H9 (cell line): ENCODE measurements at regions not wholly inside any gene's neighbourhood (a gene's known extent, or its start where the extent isn't known, plus 50 kb on each side); places are given as distances from the start of the nearest gene placed in this dataset.

ENCODE experiments used
- DNase-seq: peaks from one replicate; pipeline ENCODE4 v3.0.0-alpha.2; 2017
- H2AFZ ChIP-seq: one replicate; pipeline ENCODE4 v1.6.1; 2013; ENCODE audit warnings: mild to moderate bottlenecking, low read length, control low read depth, moderate library complexity
- H2AK5ac ChIP-seq: 2 replicates; pipeline ENCODE4 v1.6.1; 2013; ENCODE audit warnings: low read length, control low read depth, mixed read lengths; ENCODE audit not compliant: insufficient read length
- H2BK120ac ChIP-seq: one replicate; pipeline ENCODE4 v1.6.1; 2013; ENCODE audit warnings: low read depth, mild to moderate bottlenecking, low read length, control low read depth, inconsistent platforms; ENCODE audit not compliant: poor library complexity, severe bottlenecking
- H2BK12ac ChIP-seq: 2 replicates; pipeline ENCODE4 v1.6.1; 2013; ENCODE audit warnings: low read length, control low read depth, mixed read lengths, low read depth; ENCODE audit not compliant: insufficient read length
- H2BK15ac ChIP-seq: 2 replicates; pipeline ENCODE4 v1.6.1; 2013; ENCODE audit warnings: low read depth, low read length, control low read depth
- H2BK20ac ChIP-seq: one replicate; pipeline ENCODE4 v1.6.1; 2013; ENCODE audit warnings: low read depth, mild to moderate bottlenecking, low read length, control low read depth, inconsistent platforms; ENCODE audit not compliant: poor library complexity, severe bottlenecking
- H2BK5ac ChIP-seq: 2 replicates; pipeline ENCODE4 v1.6.1; 2013; ENCODE audit warnings: low read length, control low read depth, mixed read lengths; ENCODE audit not compliant: insufficient read length
- H3K14ac ChIP-seq: 2 replicates; pipeline ENCODE4 v1.6.1; 2013; ENCODE audit warnings: low read length, control low read depth; ENCODE audit not compliant: insufficient read depth
- H3K18ac ChIP-seq: 2 replicates; pipeline ENCODE4 v1.6.1; 2013; ENCODE audit warnings: low read depth, mild to moderate bottlenecking, mixed read lengths, low read length, control low read depth; ENCODE audit not compliant: insufficient read length
- H3K23ac ChIP-seq: 2 replicates; pipeline ENCODE4 v1.6.1; 2013; ENCODE audit warnings: low read length, control low read depth, mixed read lengths, low read depth; ENCODE audit not compliant: insufficient read length
- H3K23me2 ChIP-seq: 2 replicates; pipeline ENCODE4 v1.6.1; 2013; ENCODE audit warnings: low read depth, mild to moderate bottlenecking, mixed read lengths, low read length, control low read depth; ENCODE audit not compliant: insufficient read length, poor library complexity, severe bottlenecking
- H3K27ac ChIP-seq: 2 replicates; pipeline ENCODE4 v1.5.1; 2013; ENCODE audit warnings: low read length, control low read depth, mixed read lengths, low read depth; ENCODE audit not compliant: insufficient read length
- H3K27me3 ChIP-seq: 2 replicates; pipeline ENCODE4 v1.6.1; 2013; ENCODE audit warnings: low read length, control low read depth, inconsistent platforms; ENCODE audit not compliant: insufficient read depth
- H3K4ac ChIP-seq: 2 replicates; pipeline ENCODE4 v1.6.1; 2013; ENCODE audit warnings: low read depth, mild to moderate bottlenecking, control low read depth, inconsistent platforms, low read length, moderate library complexity
- H3K4me1 ChIP-seq: 2 replicates; pipeline ENCODE4 v1.6.1; 2013; ENCODE audit warnings: low read length, control low read depth, inconsistent platforms; ENCODE audit not compliant: insufficient read depth
- H3K4me2 ChIP-seq: 2 replicates; pipeline ENCODE4 v1.6.1; 2013; ENCODE audit warnings: low read length, control low read depth, mixed read lengths; ENCODE audit not compliant: insufficient read length, insufficient read depth
- H3K56ac ChIP-seq: 2 replicates; pipeline ENCODE4 v1.6.1; 2013; ENCODE audit warnings: low read depth, mild to moderate bottlenecking, mixed read lengths, low read length, control low read depth; ENCODE audit not compliant: insufficient read length
- H3K79me1 ChIP-seq: 2 replicates; pipeline ENCODE4 v1.6.1; 2013; ENCODE audit warnings: low read depth, mild to moderate bottlenecking, moderate library complexity, low read length, control low read depth, inconsistent platforms; ENCODE audit not compliant: insufficient read depth, poor library complexity, severe bottlenecking
- H3K79me2 ChIP-seq: 2 replicates; pipeline ENCODE4 v1.6.1; 2013; ENCODE audit warnings: low read length, control low read depth, inconsistent platforms; ENCODE audit not compliant: insufficient read depth
- H3K9ac ChIP-seq: 2 replicates; pipeline ENCODE4 v1.6.1; 2013; ENCODE audit warnings: low read length, control low read depth, mixed read lengths; ENCODE audit not compliant: insufficient read length; ENCODE audit errors: extremely low read depth
- H3K9me3 ChIP-seq: one replicate; pipeline ENCODE4 v1.6.1; 2013; ENCODE audit warnings: low read depth, low read length, inconsistent platforms; ENCODE audit not compliant: control insufficient read depth
- H3T11ph ChIP-seq: one replicate; pipeline ENCODE4 v1.6.1; 2013; ENCODE audit warnings: mild to moderate bottlenecking, low read length, control low read depth, inconsistent platforms
- H4K20me1 ChIP-seq: one replicate; pipeline ENCODE4 v1.6.1; 2013; ENCODE audit not compliant: control insufficient read depth, insufficient read length, insufficient read depth
- H4K5ac ChIP-seq: 2 replicates; pipeline ENCODE4 v1.6.1; 2013; ENCODE audit warnings: low read depth, mild to moderate bottlenecking, mixed read lengths, low read length, control low read depth; ENCODE audit not compliant: insufficient read length
- H4K8ac ChIP-seq: replicated peaks from 2 replicates; pipeline ENCODE4 v1.6.1; 2013; ENCODE audit warnings: low read length, control low read depth, mixed read lengths, low read depth; ENCODE audit not compliant: insufficient read length
- H4K91ac ChIP-seq: 2 replicates; pipeline ENCODE4 v1.6.1; 2013; ENCODE audit warnings: low read depth, mild to moderate bottlenecking, moderate library complexity, mixed read lengths, low read length, control low read depth; ENCODE audit not compliant: insufficient read length
- H3K27ac Mint-ChIP-seq, 3 experiments: 2 replicates in 2 of 3; 3 replicates in 1 of 3; pipeline ENCODE4 v1.8.0; 2020 to 2021; ENCODE audit warnings: mixed read lengths in 3 of 3, mild to moderate bottlenecking in 1 of 3, moderate library complexity in 1 of 3
- H3K27me3 Mint-ChIP-seq: 2 replicates; pipeline ENCODE4 v1.8.0; 2021; ENCODE audit warnings: low read depth, mild to moderate bottlenecking, moderate library complexity, mixed read lengths
- H3K36me3 Mint-ChIP-seq, 3 experiments: 2 replicates in 2 of 3; 3 replicates in 1 of 3; pipeline ENCODE4 v1.8.0; 2020 to 2021; ENCODE audit warnings: low read depth in 3 of 3, mixed read lengths in 3 of 3; ENCODE audit not compliant: insufficient read depth in 1 of 3
- H3K4me1 Mint-ChIP-seq, 2 experiments: 2 replicates each; pipeline ENCODE4 v1.8.0; 2020; ENCODE audit warnings: mixed read lengths in 2 of 2
- H3K4me3 Mint-ChIP-seq, 2 experiments: 2 replicates in 1 of 2; 3 replicates in 1 of 2; pipeline ENCODE4 v1.8.0; 2020 to 2021; ENCODE audit warnings: mild to moderate bottlenecking in 2 of 2, mixed read lengths in 2 of 2, moderate library complexity in 1 of 2
- H3K9me3 Mint-ChIP-seq, 2 experiments: 2 replicates in 1 of 2; 3 replicates in 1 of 2; pipeline ENCODE4 v1.8.0; 2020; ENCODE audit warnings: mild to moderate bottlenecking in 2 of 2, mixed read lengths in 2 of 2, moderate library complexity in 1 of 2
- WGBS: extraction: QIAGEN DNeasy Blood & Tissue Kit; methylation state at CpG from one replicate; pipeline ENCODE4 v1.1.7; 2013; ENCODE audit warnings: missing lambda C conversion rate, low lambda C conversion rate, mixed read lengths; ENCODE audit not compliant: insufficient read length; ENCODE audit errors: extremely low coverage; 5-methylcytosine and 5-hydroxymethylcytosine counted together
- TF ChIP-seq, protein P1 (sequence below): fragments of 200-600 bp; sonication (generic); conservative IDR thresholded peaks from 3 replicates; pipeline ENCODE4 v1.8.0; 2021; ENCODE audit warnings: antibody characterized with exemption, mild to moderate bottlenecking

- no peak overlapping the region for H3K4ac ChIP-seq
Observed at GRCh38 chrX:100207331-100208024, 202.6 kb downstream of the PCDH19 start.

More at GRCh38 chrX:100207331-100208024, 202.6 kb downstream of the PCDH19 start:
- no peak overlapping the region for H2BK15ac ChIP-seq
- Mint-ChIP-seq H3K27me3 (no peaks in the 10 kb centered on the region), H3K9me3 (no peaks in the 10 kb centered on the region; a peak in 3 of 5 replicates), H3K36me3 (no peaks in the 10 kb centered on the region; a peak in 1 of 7 replicates), H3K4me3 (no peak overlapping the region), H3K27ac (no peak overlapping the region), H3K4me1 (peaks cover 9 to 11% of the 10 kb centered on the region in 2 experiments)
- H2AFZ ChIP-seq, result no peak overlapping the region
- H2BK12ac ChIP-seq, result no peak overlapping the region
- H4K8ac ChIP-seq, result no peak overlapping the region
- H3K56ac ChIP-seq, result no peak overlapping the region
- H3K23me2 ChIP-seq, result no peaks in the 10 kb centered on the region
- H2AK5ac ChIP-seq, result no peak overlapping the region
- no peak overlapping the region for H3K27ac ChIP-seq
- no peaks in the 10 kb centered on the region; the same call in 1 of the 2 replicates for H3K4me1 ChIP-seq
- H2BK5ac ChIP-seq, result no peak overlapping the region
- no peak overlapping the region for H3K23ac ChIP-seq
- H2BK20ac ChIP-seq, result no peak overlapping the region
- H4K20me1 ChIP-seq, result no peaks in the 10 kb centered on the region
- no peak overlapping the region for H3K18ac ChIP-seq
- H2BK120ac ChIP-seq, result no peak overlapping the region
- H4K91ac ChIP-seq, result no peak overlapping the region
- no peak overlapping the region for H3T11ph ChIP-seq
- no peaks in the 10 kb centered on the region for H3K79me2 ChIP-seq
- H3K4me2 ChIP-seq, result no peak overlapping the region
- H3K27me3 ChIP-seq, result no peaks in the 10 kb centered on the region
- H3K9me3 ChIP-seq, result no peaks in the 10 kb centered on the region
- TF ChIP-seq, protein P1, sequence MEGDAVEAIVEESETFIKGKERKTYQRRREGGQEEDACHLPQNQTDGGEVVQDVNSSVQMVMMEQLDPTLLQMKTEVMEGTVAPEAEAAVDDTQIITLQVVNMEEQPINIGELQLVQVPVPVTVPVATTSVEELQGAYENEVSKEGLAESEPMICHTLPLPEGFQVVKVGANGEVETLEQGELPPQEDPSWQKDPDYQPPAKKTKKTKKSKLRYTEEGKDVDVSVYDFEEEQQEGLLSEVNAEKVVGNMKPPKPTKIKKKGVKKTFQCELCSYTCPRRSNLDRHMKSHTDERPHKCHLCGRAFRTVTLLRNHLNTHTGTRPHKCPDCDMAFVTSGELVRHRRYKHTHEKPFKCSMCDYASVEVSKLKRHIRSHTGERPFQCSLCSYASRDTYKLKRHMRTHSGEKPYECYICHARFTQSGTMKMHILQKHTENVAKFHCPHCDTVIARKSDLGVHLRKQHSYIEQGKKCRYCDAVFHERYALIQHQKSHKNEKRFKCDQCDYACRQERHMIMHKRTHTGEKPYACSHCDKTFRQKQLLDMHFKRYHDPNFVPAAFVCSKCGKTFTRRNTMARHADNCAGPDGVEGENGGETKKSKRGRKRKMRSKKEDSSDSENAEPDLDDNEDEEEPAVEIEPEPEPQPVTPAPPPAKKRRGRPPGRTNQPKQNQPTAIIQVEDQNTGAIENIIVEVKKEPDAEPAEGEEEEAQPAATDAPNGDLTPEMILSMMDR, result no peak
- no CpG with 5 or more reads among the region's 5 CpGs for WGBS
- no peak overlapping the region for H3K9ac ChIP-seq
- H4K5ac ChIP-seq, result no peak overlapping the region
- DNase-seq, result no peak
- H3K79me1 ChIP-seq, result no peaks in the 10 kb centered on the region
- H3K14ac ChIP-seq, result no peak overlapping the region
